Memory B cell (primary cell): ENCODE measurements at regions not wholly inside any gene's neighbourhood (a gene's known extent, or its start where the extent isn't known, plus 50 kb on each side); places are given as distances from the start of the nearest gene placed in this dataset.
"Not testable (repeated sequence)": the region's sequence is repeated elsewhere in the genome, so short reads cannot be mapped to it uniquely, and the experiment has no call there.

Experiments
- ATAC-seq: fragments of 150-1000 bp; cut with Tn5 transposase; 2 replicates; pipeline ENCODE4 v1.10.0; 2021; ENCODE audit warnings: low read depth, mild to moderate bottlenecking, moderate library complexity
- DNase-seq, 2 donors: peaks; one replicate each; pipeline ENCODE4 v3.0.0; 2022; ENCODE audit warnings: low spot score in 2 of 2
- H3K27ac Mint-ChIP-seq: one replicate; pipeline ENCODE4 v1.8.0; 2022; ENCODE audit warnings: mild to moderate bottlenecking, moderate library complexity, mixed read lengths
- H3K27me3 Mint-ChIP-seq: one replicate; pipeline ENCODE4 v1.8.0; 2022; ENCODE audit warnings: mixed read lengths
- H3K36me3 Mint-ChIP-seq: one replicate; pipeline ENCODE4 v1.8.0; 2022; ENCODE audit warnings: mild to moderate bottlenecking, mixed read lengths
- H3K4me1 Mint-ChIP-seq: one replicate; pipeline ENCODE4 v1.8.0; 2022; ENCODE audit warnings: mixed read lengths
- H3K4me3 Mint-ChIP-seq: one replicate; pipeline ENCODE4 v1.8.0; 2022; ENCODE audit warnings: mild to moderate bottlenecking, moderate library complexity, mixed read lengths
- H3K9me3 Mint-ChIP-seq: one replicate; pipeline ENCODE4 v1.8.0; 2022; ENCODE audit warnings: mixed read lengths

DNA sequence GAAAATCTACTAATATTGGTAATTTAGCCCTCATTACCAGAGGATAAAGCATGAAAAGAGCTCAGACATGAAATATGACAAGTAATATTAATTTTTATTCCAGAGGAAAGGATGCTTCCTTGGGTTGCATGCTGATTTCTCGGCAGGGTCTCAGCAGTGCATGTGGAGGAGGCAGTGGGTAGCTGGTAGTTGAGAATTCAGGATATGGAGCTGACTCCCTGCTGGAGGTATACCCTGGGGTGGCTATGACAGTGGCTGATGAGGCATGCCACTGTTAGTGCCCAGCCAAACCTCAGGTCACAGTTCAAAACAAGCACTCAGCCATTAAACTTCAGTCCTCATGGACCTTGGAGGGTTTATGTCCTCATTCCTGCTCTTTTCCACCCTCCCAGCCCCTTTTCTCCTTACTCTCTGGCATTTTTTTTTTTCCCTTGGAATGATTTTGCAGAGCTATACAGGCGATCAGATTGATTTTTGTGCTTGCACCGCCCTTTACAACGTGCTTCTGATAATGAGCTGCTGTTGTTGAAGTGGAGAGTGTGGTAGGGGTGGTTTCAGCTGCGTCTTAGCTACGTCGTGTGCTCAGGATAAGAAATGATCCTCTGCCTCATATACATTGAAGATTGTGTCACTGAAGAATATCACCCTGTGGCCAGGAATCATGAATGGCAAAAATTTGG lies 761.9 kb upstream of the MMS22L start:
- DNase-seq, result no peak
- Mint-ChIP-seq H3K4me3 (no peak overlapping the region), H3K4me1 (no peaks in the 10 kb centered on the region), H3K27me3 (no peaks in the 10 kb centered on the region), H3K27ac (no peak overlapping the region), H3K9me3 (peaks cover 3% of the 10 kb centered on the region), H3K36me3 (no peaks in the 10 kb centered on the region)
- ATAC-seq, result no peak

DNA sequence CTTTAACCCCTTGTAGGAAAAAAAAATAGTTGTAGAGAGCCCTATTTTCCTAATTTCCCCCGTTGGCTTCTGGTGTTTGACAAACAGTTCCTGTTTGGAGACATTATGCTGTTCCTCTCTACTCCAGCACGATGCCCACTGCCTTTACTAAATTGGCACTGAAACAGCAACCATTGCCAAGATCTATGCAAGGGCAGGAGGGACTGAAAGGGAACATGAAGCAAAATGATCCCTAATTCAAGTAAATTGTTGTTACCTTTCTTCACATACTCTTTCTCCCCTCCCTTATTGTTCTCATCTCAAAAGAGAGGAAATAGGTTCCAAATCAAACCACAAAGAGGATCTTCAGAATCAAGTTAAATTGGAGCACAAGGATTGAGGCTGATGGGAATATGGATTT lies 764.1 kb upstream of the MMS22L start:
- no peak overlapping the region for H3K27ac Mint-ChIP-seq
- H3K9me3 Mint-ChIP-seq, result no peaks in the 10 kb centered on the region
- no peak for DNase-seq
- H3K27me3 Mint-ChIP-seq, result no peaks in the 10 kb centered on the region
- no peaks in the 10 kb centered on the region for H3K36me3 Mint-ChIP-seq
- no peak for ATAC-seq
- H3K4me3 Mint-ChIP-seq, result no peak overlapping the region
- no peaks in the 10 kb centered on the region for H3K4me1 Mint-ChIP-seq

DNA sequence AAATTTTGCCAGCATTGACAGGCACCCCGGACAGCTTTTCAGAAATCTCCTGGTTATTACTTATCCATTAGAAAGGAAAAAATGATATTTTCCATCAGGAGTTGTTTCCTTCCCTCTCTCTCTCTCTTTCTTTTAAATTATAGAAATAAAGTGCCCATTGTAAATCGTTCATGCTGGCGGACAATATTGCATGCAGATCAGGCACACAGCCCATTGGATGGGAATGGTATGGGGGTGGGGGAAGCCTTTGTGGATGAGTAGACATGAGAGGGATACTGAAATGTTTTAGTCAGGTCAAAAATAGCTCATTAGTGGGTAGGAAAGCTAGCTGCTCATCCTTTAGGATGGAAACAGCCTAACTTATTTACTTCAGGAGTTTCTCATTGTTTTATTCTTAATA lies 764.9 kb upstream of the MMS22L start:
- Mint-ChIP-seq H3K4me1 (no peaks in the 10 kb centered on the region), H3K9me3 (no peaks in the 10 kb centered on the region), H3K27ac (no peak overlapping the region), H3K36me3 (no peaks in the 10 kb centered on the region), H3K4me3 (no peak overlapping the region), H3K27me3 (no peaks in the 10 kb centered on the region)
- ATAC-seq (no peak), DNase-seq (no peak)

DNA sequence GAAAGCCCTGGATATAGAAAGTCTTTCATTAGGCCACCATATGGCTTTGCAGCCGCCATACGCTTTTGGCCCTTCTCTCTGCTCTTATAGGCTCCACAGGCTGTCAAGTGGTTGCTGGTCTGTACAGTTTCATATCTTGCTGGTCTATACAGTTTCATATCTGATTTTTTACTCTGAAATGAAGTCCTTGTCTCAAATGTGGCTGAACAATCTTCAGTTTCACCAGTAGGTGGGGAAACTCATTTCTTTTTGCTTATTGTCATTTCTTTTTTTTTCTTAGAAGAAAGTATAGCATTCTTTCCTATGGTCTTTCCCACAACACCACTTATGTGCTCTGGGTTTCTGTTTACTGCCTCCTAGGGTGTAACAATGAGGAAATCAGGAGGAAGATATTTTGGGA lies 771.4 kb upstream of the MMS22L start:
- Mint-ChIP-seq H3K27me3 (no peaks in the 10 kb centered on the region), H3K27ac (no peak overlapping the region)

DNA sequence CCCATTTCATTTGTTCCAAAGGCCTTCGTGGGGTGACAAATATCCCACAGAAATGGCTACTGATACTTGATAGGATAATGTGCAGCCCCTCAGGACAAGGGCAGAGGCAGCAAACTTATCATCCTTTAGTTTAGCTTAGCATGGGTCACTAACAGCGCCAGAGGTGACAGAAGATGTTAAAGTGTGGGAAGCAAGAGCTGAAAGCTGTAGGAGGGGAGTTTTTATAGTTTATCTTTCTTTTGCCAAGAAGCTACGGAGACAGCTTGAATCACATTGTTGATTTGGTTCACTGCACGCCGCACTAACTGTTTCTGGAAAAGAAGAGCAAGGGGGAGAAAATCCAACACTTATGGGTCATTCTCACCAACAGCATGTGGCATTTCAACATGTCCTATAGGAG lies 773.9 kb upstream of the MMS22L start:
- Mint-ChIP-seq H3K27me3 (no peaks in the 10 kb centered on the region), H3K36me3 (no peaks in the 10 kb centered on the region), H3K9me3 (no peaks in the 10 kb centered on the region), H3K4me3 (no peak overlapping the region), H3K4me1 (no peaks in the 10 kb centered on the region), H3K27ac (no peak overlapping the region)
- DNase-seq (no peak), ATAC-seq (no peak)

More for the DNA sequence above, 771.4 kb upstream of the MMS22L start:
- Mint-ChIP-seq H3K4me1 (no peaks in the 10 kb centered on the region), H3K9me3 (no peaks in the 10 kb centered on the region), H3K4me3 (no peak overlapping the region), H3K36me3 (no peaks in the 10 kb centered on the region)
- no peak for ATAC-seq
- DNase-seq, result no peak

DNA sequence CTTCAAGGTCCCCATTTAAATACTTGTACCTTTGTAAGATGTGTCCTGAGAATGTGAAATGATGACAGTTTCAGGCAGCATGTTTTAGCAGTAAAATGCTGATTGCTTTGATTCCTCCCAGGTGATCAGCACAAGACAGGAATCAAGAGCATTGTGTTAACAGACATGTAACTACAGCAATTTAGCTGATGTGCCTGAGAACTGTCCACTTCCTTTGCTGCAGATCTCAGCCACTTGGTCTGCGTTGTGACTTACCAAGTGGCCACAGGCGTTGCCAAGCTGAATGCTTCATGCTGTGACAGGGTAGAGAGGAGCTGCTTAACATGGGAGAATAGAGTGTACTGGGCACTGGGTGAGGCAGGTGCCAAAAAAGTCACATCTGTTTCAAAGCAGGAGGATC lies 767.0 kb upstream of the POU3F2 start:
- Mint-ChIP-seq H3K36me3 (no peaks in the 10 kb centered on the region), H3K27ac (no peak overlapping the region), H3K4me1 (no peaks in the 10 kb centered on the region), H3K27me3 (no peaks in the 10 kb centered on the region), H3K4me3 (no peak overlapping the region), H3K9me3 (peaks cover 3% of the 10 kb centered on the region)
- ATAC-seq (no peak), DNase-seq (no peak)

DNA sequence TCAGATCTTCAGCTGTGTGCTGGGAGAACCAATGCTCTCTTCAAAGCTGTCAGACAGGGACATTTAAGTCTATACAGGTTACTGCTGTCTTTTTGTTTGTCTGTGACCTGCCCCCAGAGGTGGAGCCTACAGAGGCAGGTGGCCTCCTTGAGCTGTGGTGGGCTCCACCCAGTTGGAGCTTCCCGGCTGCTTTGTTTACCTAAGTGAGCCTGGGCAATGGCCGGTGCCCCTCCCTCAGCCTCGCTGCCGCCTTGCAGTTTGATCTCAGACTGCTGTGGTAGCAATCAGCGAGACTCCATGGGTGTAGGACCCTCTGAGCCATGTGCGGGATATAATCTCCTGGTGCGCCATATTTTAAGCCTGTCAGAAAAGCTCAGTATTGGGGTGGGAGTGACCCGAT lies 745.8 kb upstream of the POU3F2 start:
- H3K36me3 Mint-ChIP-seq, H3K27ac Mint-ChIP-seq, H3K4me3 Mint-ChIP-seq, H3K27me3 Mint-ChIP-seq, H3K4me1 Mint-ChIP-seq, H3K9me3 Mint-ChIP-seq, ATAC-seq, DNase-seq: not testable (repeated sequence)

DNA sequence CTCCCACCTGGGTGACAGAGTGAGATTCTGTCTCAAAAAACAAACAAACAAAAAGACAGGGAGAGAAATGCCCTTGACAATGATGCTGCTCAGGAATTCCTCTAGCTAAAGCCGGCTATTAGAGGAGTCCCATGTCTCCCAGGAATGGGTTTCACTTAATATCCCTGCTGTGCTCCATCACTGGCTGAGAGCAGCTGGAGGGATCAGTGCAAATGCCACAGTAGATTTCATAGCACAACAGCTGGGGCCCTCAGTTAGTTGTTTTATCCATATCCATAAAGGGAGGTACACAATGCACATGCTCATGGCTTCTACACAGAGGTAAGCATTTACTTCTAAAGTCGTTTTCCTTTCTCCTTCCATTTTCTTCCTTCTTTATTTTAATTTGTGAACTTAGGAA lies 742.0 kb upstream of the POU3F2 start:
- ATAC-seq (no peak), DNase-seq (no peak)
- Mint-ChIP-seq H3K27ac (no peak overlapping the region), H3K4me3 (no peak overlapping the region), H3K27me3 (no peaks in the 10 kb centered on the region), H3K36me3 (no peaks in the 10 kb centered on the region), H3K4me1 (no peaks in the 10 kb centered on the region), H3K9me3 (peaks cover 4% of the 10 kb centered on the region)

DNA sequence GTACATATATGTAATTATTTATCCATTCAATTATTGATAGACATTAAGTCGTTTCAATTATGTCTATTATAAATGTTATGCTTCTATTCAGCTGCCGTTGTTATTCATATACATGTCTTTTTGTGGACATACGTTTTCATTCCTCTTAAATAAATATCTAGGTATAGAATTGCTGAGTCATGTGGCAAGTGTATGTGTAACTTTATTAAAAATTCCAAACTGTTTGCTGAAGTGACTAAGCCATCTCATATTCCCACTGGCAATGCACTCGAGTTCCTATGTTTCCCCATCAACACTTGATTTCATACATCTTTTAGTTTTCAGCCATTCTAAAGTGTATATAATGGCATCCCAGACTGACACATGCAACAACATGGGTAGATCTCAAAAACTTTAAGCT lies 739.7 kb upstream of the POU3F2 start:
- no peak for ATAC-seq
- H3K27me3 Mint-ChIP-seq, result no peaks in the 10 kb centered on the region
- DNase-seq, result no peak
- H3K9me3 Mint-ChIP-seq, result peaks cover 3% of the 10 kb centered on the region
- no peaks in the 10 kb centered on the region for H3K4me1 Mint-ChIP-seq
- H3K27ac Mint-ChIP-seq, result no peak overlapping the region
- no peak overlapping the region for H3K4me3 Mint-ChIP-seq
- no peaks in the 10 kb centered on the region for H3K36me3 Mint-ChIP-seq

DNA sequence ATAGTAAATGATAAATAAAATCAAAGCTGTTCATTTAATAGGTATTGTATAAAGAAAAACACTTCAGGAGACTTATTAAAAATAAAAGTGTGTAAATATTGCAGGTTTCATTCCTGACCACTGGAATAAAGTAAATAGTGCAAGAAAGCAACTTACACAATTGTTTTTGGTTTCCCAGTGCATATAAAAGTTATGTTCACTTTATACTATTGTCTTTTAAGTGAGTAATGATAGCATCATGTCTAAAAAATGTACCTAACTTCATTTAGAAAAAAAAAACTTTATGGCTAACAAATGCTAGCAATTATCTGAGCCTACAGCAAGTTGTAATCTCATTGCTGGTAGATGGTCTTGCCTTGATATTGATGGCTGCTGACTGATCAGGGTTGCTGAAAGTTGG lies 726.6 kb upstream of the POU3F2 start:
- no peaks in the 10 kb centered on the region for H3K4me1 Mint-ChIP-seq
- ATAC-seq, result no peak
- no peak overlapping the region for H3K4me3 Mint-ChIP-seq
- no peaks in the 10 kb centered on the region for H3K27me3 Mint-ChIP-seq
- H3K36me3 Mint-ChIP-seq, result no peaks in the 10 kb centered on the region
- DNase-seq, result no peak
- no peak overlapping the region for H3K27ac Mint-ChIP-seq
- peaks cover 10% of the 10 kb centered on the region for H3K9me3 Mint-ChIP-seq

DNA sequence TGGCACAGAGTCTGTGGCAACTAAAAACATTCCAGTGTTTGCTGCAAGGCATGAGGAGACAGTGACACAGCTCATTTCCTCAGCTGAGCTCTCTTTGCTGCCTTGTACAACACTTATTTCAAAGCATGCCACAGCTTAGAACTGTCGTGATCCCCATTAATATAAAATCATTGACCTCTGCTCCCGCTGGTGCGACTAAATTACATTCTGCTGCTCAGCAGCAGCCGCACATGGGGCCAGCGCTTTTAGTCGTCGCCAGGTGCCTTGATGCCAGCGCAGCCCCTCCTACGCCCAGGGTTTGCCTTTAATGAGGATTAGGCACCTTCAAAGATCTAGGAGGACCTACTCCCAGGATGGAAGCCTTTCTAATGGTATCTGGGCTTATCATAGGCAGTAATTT lies 717.9 kb upstream of the POU3F2 start:
- DNase-seq (no peak), ATAC-seq (no peak)
- Mint-ChIP-seq H3K4me3 (no peak overlapping the region), H3K36me3 (no peaks in the 10 kb centered on the region), H3K27ac (no peak overlapping the region), H3K9me3 (peaks cover 7% of the 10 kb centered on the region), H3K4me1 (no peaks in the 10 kb centered on the region), H3K27me3 (no peaks in the 10 kb centered on the region)

DNA sequence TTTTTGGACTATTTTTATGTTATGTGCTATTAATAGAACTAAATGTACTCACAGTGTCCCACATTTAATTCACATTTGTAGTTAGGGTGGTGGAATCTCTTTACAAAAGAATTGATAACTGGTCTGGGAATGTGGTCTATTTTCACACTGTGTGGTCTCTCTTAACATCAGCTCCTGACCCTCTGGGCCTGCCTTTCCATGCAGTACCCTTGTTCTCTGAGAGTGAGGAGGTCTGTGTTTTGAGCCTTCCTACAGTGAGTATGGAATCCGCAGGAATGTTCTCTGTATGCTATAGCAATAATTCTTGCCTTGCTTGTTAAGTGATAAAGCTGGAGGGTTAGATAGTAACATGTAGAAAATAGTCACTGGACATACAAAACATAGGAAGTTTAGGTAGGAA lies 717.3 kb upstream of the POU3F2 start:
- no peaks in the 10 kb centered on the region for H3K27me3 Mint-ChIP-seq
- DNase-seq (no peak), ATAC-seq (no peak)
- no peak overlapping the region for H3K27ac Mint-ChIP-seq
- H3K4me3 Mint-ChIP-seq, result no peak overlapping the region
- H3K9me3 Mint-ChIP-seq, result peaks cover 2% of the 10 kb centered on the region
- no peaks in the 10 kb centered on the region for H3K4me1 Mint-ChIP-seq
- no peaks in the 10 kb centered on the region for H3K36me3 Mint-ChIP-seq

DNA sequence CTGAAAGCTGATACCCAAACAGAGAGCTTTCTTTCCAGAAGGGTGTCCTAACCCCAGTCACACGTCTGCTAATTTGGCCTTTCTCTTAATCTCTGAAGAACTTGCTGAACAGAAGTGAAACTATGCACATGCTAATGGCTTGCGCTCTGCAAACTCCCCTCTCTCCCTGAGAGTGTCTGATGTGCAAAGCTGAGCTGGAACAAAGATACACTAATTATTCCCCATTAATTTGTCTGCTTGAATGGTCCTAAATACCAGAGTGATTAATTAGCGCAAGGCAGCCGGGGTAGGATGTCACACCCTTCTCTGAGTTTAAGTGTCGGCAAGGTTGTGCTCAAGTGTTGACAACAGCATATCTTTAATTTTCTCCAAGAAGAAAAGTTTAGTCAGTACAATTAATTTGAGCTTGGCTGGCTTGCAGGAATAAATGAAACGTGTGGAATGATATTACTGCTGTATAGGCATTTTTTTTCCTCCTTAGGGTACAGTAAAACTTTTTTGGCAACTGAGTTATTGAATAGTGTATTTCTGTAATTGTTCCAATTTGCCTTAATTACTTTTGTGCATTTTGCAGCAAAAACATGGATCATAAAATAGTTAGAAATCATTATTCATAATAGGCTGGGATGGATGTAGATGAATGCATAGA lies 715.9 kb upstream of the POU3F2 start:
- H3K27me3 Mint-ChIP-seq, result no peaks in the 10 kb centered on the region

DNA sequence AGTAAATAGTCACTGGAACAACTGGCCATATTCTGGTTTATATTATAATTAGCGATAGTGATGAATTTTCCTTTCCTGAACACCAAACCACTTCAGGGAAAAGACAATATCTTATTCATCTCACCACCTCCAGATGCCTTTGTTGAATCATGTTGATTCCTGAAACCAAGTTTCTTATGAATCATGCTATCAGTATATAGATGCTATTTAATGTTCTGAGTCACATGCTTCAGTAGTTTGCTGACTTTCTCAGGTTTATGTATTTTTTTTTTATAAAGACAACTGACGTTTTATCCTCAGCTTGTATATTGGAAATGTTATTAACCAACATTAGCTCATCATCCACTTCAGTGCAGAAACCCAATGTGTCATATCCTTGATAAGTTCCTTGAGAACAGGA lies 710.2 kb upstream of the POU3F2 start:
- Mint-ChIP-seq H3K9me3 (no peaks in the 10 kb centered on the region), H3K4me3 (no peak overlapping the region), H3K4me1 (no peaks in the 10 kb centered on the region), H3K27me3 (no peaks in the 10 kb centered on the region), H3K27ac (no peak overlapping the region), H3K36me3 (no peaks in the 10 kb centered on the region)
- ATAC-seq (no peak), DNase-seq (no peak)

More for the DNA sequence above, 715.9 kb upstream of the POU3F2 start:
- H3K36me3 Mint-ChIP-seq, result no peaks in the 10 kb centered on the region
- peaks cover 2% of the 10 kb centered on the region for H3K9me3 Mint-ChIP-seq
- ATAC-seq (no peak), DNase-seq (no peak)
- no peaks in the 10 kb centered on the region for H3K4me1 Mint-ChIP-seq
- no peak overlapping the region for H3K27ac Mint-ChIP-seq
- H3K4me3 Mint-ChIP-seq, result no peak overlapping the region

DNA sequence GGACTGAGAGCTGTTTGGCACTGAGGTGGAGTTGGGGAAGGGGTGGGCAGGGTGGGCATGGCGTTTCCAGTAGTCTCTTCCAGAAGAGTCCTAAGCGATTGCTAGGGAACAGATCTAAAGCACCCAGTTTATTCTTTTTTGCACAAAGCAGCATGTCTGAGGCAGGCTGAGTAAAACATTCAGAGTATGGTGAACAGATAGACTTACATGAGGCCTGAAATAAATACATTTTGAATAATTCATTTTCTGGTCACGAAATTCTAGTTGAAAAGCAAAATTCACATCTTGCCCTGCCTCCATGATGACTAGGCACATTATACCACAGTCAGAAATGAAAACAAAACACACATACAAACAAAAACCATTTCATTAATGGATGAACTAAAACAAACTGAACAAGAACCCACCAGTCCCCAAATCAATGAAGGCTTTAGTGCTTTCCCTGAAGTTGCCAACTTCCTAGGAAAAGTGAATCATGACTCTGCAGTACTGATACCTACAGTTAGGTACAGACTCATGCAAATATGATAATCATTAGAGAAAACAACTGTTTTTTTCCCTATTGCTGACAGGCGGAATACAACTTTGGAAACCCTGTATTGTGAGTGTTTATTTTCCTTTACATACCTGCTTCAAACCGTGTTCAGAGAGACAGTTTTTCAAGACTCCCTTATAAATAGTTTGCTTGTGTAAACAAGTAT lies 702.9 kb upstream of the POU3F2 start:
- ATAC-seq (no peak), DNase-seq (no peak)
- Mint-ChIP-seq H3K27ac (no peak overlapping the region), H3K4me3 (no peak overlapping the region), H3K27me3 (no peaks in the 10 kb centered on the region), H3K4me1 (no peaks in the 10 kb centered on the region), H3K9me3 (no peaks in the 10 kb centered on the region), H3K36me3 (no peaks in the 10 kb centered on the region)
